Stimulated activated CD4-positive, alpha-beta T cell treated with anti-CD3 and anti-CD28 coated beads, Interleukin-15, amount 100 ng/mL, for 24 hours (primary cell): ENCODE measurements at regions not wholly inside any gene's neighbourhood (a gene's known extent, or its start where the extent isn't known, plus 50 kb on each side); places are given as distances from the start of the nearest gene placed in this dataset.
"Not testable (repeated sequence)": the region's sequence is repeated elsewhere in the genome, so short reads cannot be mapped to it uniquely, and the experiment has no call there.

Source experiments
- DNase-seq: peaks from one replicate; pipeline ENCODE4 v3.0.0-alpha.2; 2020

- DNase-seq = no peak
These were observed 646.1 kb downstream of the RAPGEF2 start for GRCh38 chr4:159748834-159749444.

DNA sequence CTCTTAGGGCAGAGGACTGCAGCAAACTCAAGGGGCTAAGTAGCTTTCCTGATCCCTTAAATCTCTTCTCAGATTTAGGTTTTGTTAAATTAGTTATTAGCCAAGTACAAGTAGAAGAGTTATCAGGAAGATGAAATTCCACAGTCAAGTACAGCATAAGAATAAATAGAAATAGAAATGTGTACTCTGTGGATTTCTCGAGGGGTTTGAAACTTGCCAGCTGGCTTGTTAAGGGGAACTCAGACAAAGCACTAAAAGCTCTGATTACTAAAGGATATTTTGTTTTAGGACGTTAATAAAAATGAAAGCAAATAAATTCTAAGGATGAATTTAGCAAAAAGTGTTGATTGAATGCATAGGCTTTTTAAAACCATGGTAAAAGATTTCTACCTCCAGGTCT lies 654.6 kb downstream of the RAPGEF2 start:
- DNase-seq = no peak

GRCh38 chr4:159758061-159758460 lies 655.2 kb downstream of the RAPGEF2 start:
- DNase-seq = no peak

DNA sequence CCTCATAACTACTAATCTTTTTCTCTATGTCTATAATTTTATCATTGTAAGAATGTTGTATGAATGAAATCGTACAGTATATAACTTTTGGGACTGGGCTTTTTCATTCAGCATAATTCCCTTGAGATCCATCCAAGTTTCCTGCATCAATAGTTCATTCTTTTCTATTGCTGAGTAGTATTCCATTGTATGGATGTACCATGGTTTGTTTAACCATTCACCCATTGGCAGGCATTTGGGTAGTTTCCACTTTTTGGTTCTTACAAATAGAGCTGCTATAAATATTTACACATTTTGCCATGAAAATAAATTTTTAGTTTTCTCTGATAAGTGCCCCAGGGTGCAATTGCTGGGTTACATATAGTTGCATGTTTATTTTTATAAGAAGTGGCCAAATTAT lies 659.8 kb downstream of the RAPGEF2 start:
- no peak for DNase-seq

GRCh38 chr4:159764343-159764952 lies 661.6 kb downstream of the RAPGEF2 start:
- no peak for DNase-seq

GRCh38 chr4:159765382-159765781 lies 662.5 kb downstream of the RAPGEF2 start:
- no peak for DNase-seq

DNA sequence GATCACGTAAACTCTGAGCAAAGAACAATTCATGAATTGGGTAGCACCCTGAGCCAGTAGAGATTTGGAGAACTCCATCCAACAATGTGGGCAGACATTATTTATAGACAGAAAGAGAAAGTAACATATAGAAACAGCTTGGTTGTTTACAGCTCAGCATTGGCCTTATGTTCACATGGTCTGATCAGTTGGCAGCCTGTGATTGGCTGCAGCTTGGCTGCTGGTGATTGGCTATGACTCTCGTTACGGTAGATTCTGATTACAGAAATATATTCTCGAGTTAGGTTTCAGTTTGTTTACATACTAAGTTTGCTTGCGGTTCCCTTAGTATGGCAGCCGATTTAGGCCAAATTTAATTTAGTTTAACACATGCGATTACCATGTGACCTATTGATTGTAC lies 663.4 kb downstream of the RAPGEF2 start:
- no peak for DNase-seq

- no peak for DNase-seq
These were observed 664.5 kb downstream of the RAPGEF2 start for GRCh38 chr4:159767406-159767805.

DNA sequence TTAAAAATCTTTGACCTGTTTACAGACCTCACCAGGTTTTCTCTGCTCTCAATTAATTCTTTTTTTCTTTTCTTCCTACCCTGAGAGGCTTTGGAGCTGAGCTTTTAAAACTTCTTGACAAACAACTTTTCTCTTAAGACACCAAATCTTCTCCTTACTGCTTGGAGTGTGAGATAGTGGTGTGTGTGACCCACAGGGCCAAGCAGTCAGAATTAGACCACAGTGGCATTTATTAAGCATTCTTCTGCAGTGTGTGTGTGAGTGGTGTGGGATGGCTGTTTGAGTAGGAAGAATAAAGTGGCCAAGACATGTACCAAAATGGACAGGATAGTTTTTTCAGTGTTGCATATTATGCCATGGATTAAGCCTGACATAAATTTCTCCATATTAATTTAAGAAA lies 665.1 kb downstream of the RAPGEF2 start:
- no peak for DNase-seq

DNA sequence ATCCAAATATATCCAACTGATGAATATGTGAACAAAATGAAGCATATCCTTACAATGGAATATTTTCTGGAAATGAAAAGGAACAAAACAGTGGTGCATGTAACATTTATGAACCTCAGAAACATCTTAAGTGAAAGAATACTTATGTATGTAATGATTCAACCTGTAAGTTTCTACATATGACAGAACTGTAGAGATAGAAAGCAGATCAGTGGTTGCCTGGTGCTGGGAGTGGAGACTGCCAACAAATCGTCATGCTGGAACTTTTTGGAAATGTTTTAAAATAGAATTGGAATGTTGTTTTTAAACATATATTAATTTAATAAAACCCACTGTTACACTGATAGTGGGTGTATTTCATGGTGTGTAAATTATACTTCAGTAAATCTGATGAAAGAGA lies 667.5 kb downstream of the RAPGEF2 start:
- DNase-seq = no peak

DNA sequence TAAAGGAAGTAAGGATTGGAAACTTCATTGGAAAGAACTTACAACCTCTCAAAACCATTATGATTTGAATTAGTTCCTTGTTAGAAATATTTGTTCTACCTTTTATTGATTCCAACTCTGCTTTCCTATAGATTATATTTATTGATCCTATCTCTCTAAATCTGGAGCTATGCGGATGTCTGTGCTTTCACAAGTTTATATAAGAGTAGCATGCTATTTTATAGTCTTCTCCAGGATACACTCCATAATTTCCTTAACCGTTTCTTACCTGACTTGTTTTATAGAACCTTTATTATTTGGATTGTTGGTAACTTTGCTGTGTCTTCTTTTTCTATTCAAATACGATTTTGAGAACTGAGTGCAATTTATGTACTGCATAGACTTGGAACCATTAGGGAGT lies 668.1 kb downstream of the RAPGEF2 start:
- no peak for DNase-seq

- no peak for DNase-seq
These were observed 674.1 kb downstream of the RAPGEF2 start for GRCh38 chr4:159776961-159777360.

GRCh38 chr4:159777689-159778088 lies 674.8 kb downstream of the RAPGEF2 start:
- DNase-seq = no peak

GRCh38 chr4:159778298-159778697 lies 675.4 kb downstream of the RAPGEF2 start:
- no peak for DNase-seq

DNA sequence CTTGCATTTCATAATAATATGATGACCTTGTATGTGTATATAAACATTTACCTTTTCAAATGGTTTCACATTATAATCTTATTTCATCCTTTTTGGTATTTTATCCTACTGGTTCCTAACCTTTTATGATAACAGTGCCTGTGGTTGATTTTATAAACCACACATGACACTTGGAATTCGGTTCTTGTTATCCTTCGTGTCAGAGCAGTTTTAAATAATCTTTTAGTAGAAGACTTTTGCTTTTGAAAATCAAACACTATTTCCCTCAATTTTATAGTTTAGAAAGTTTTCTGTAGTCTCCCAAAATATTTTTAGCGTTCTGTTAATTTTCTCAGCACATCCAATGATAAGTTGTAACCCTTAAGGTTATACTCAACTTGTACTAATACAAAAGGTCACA lies 676.8 kb downstream of the RAPGEF2 start:
- no peak for DNase-seq

DNA sequence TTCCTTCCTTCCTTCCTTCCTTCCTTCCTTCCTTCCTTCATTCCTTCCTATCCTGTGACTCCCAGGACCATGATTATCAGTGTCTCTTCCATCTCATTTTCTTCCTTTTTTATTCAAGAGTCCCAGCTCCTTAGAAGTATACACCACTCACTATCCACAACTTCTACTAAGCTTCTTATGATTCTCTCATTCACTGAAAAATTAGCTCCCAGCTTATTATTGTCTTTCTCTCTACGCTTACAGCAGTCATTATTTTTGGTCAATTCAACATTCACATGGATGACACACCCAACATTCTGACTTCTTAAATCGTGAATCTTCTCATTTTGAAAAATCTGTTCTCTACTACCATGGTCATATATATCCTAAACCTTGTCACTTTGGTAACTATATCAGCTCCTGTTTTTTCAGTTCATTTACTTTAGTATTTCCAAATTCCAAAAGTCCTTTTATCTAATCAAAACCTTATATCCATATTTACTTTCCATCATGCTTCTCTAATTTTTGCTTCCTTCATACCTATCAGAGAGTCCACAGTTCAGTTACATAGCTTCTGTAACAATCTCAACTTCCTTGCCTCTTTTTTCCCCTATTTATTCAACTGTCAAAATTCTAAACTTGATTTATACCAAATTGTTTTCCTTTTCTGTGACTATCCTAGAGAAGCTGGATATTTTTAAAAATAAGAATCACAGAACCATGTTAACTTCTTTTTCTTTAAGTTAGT lies 677.5 kb downstream of the RAPGEF2 start:
- no peak for DNase-seq

DNA sequence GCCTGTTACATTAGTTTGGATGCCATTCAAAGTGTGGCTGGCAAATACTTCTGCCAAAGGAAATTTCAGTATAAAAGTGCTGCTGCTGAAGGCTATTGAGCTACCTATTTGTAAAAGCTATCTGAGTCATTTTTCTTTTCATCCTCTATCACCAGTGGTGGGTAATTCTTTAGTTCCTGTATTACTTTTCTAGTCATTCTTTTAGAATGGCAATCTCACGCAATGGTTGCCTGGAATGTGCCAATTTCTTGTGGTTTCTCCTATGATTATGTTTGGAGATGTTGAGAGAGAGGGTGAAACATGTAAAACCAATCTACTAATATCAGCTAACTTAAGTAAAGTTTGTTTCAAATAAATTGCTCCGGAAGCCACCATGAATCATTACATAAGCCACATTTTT lies 685.0 kb downstream of the RAPGEF2 start:
- DNase-seq = no peak

GRCh38 chr4:159791334-159791733 lies 688.5 kb downstream of the RAPGEF2 start:
- DNase-seq = no peak

DNA sequence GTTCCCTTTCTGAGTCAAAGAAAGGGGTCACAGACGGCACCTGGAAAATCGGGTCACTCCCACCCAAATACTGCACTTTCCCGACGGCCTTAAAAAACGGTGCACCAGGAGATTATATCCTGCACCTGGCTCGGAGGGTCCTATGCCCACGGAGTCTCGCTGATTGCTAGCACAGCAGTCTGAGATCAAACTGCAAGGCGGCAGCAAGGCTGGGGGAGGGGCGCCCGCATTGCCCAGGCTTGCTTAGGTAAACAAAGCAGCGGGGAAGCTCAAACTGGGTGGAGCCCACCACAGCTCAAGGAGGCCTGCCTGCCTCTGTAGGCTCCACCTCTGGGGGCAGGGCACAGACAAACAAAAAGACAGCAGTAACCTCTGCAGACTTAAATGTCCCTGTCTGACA lies 701.7 kb downstream of the RAPGEF2 start:
- DNase-seq = not testable (repeated sequence)

DNA sequence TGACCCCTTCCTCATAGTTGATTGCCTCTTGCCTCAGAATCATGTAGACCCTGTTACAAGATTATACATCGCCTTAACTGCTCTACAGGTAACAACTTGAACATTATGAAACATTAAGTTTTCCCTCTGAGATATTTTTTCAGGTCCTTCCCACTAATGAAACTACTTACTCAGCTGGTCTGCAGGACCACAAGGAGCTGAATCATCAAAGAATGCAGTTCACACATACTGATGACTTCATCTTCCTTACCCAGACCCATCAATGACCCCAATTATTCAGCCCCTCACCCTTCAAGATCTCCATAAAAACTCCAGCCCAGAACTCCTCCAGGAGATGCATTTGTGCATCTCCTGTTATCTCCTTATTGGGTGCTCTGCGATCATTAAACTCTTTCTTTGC lies 720.9 kb downstream of the RAPGEF2 start:
- DNase-seq = no peak

DNA sequence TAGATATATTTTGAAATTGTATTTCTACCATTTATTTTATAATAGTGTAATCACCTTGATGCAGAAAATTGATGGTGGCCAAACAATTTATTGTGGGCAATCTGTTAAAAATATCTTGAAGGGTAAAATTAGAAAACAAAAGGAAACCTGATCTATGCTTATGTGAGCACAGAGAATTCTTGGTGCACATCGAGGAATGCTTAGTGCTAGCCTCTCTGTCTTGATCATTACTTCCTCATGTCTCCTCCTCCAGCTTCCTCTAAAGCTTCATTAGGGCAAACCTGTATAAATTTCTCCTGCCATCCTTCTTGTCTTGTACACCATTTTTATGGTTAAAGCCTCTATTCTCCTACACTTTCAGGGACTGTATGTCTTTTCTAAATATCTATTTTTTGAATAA lies 725.8 kb downstream of the RAPGEF2 start:
- no peak for DNase-seq

DNA sequence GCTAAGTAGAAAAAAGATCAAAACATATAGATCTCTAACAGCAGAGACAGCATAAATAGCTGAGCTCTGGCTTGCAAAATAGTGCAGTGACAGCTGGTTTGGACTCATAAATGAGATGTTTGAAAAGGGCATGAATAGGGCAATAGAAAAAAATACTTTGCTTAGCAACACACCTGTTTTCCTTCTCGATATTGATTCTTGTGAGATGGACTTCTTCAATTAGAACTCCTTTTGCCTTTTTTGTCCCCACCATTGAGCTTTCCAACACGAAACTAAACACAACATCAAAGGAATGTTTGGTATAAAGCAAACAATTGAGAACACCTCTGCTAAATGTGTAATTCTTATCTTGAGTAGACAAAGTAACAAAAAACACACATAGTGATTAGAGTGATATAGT lies 726.3 kb downstream of the RAPGEF2 start:
- DNase-seq = no peak

GRCh38 chr4:159837071-159837470 lies 734.2 kb downstream of the RAPGEF2 start:
- DNase-seq = no peak

GRCh38 chr4:159855731-159856130 lies 752.9 kb downstream of the RAPGEF2 start:
- DNase-seq = no peak

- DNase-seq = no peak
These were observed 753.6 kb downstream of the RAPGEF2 start for GRCh38 chr4:159856451-159856850.
